A673 (cell line): ENCODE measurements at regions not wholly inside any gene's neighbourhood (a gene's known extent, or its start where the extent isn't known, plus 50 kb on each side); places are given as distances from the start of the nearest gene placed in this dataset.

ENCODE experiments used
- EZH2 ChIP-seq: fragments of 200-600 bp; sonication (generic); IDR thresholded peaks from 2 replicates; pipeline ENCODE4 v1.6.1; 2017; ENCODE audit warnings: borderline replicate concordance, low read depth, mild to moderate bottlenecking, mixed read lengths, antibody characterized with exemption, low read length; ENCODE audit not compliant: poor library complexity, severe bottlenecking
- TF ChIP-seq, protein P1 (sequence below): fragments of 300-800, 200-600 bp; sonication (generic); conservative IDR thresholded peaks from 2 replicates; pipeline ENCODE4 v1.5.1; 2017; ENCODE audit warnings: low read depth, mild to moderate bottlenecking, antibody characterized with exemption, low read length, moderate library complexity, mixed read lengths

DNA sequence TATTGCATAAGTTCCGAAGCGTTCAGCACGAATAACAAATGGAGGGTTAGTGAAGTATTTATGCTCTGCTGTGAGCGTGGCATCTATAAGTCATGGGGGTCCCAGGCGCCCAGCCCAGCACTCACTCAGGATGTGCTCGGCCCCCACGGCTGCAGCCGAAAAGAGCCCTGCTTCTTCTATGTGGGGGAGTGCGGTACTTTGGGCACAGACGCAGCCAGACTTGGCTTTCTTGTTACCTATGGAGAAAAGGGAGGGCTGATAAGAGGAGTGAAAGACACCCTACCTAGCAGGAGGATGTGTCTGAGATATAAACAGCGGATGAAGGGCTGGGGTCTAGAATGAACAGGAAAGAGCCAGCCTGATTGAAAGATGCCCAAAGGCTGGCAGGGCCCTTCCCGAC is 51.4 kb downstream of the MRPL36 start:
- TF ChIP-seq, protein P1, sequence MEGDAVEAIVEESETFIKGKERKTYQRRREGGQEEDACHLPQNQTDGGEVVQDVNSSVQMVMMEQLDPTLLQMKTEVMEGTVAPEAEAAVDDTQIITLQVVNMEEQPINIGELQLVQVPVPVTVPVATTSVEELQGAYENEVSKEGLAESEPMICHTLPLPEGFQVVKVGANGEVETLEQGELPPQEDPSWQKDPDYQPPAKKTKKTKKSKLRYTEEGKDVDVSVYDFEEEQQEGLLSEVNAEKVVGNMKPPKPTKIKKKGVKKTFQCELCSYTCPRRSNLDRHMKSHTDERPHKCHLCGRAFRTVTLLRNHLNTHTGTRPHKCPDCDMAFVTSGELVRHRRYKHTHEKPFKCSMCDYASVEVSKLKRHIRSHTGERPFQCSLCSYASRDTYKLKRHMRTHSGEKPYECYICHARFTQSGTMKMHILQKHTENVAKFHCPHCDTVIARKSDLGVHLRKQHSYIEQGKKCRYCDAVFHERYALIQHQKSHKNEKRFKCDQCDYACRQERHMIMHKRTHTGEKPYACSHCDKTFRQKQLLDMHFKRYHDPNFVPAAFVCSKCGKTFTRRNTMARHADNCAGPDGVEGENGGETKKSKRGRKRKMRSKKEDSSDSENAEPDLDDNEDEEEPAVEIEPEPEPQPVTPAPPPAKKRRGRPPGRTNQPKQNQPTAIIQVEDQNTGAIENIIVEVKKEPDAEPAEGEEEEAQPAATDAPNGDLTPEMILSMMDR, result no peak
- TF ChIP-seq EZH2, result no peak
